ENCODE measurements at regions not wholly inside any gene's neighbourhood (a gene's known extent, or its start where the extent isn't known, plus 50 kb on each side); places are given as distances from the start of the nearest gene placed in this dataset.

GRCh38 chr4:128590034-128590740 is 219.3 kb upstream of the JADE1 start:
- H3K4me1 ChIP-seq (ENCODE audit: insufficient read depth, insufficient read length) = no peaks in the 10 kb centered on the region
- TF ChIP-seq ZNF274 (IDR thresholded peaks at IDR 0.05; ENCODE audit: low read depth, low read length) (no peak), SUZ12 (IDR thresholded peaks at IDR 0.05; ENCODE audit: extremely low read depth, insufficient read depth, insufficient read length) (no peak), YY1 (IDR thresholded peaks at IDR 0.05; ENCODE audit: insufficient read depth, insufficient read length) (no peak)
- no peaks in the 10 kb centered on the region for H3K27me3 ChIP-seq (ENCODE audit: insufficient read depth, insufficient read length)
- no peak overlapping the region for H3K9ac ChIP-seq (ENCODE audit: insufficient read length, low read depth)
- H3K36me3 ChIP-seq (ENCODE audit: insufficient read depth, insufficient read length, low read length) = no peaks in the 10 kb centered on the region
- peaks cover 11% of the 10 kb centered on the region; the same call in 1 of the 2 replicates for H3K9me3 ChIP-seq (ENCODE audit: insufficient read depth, low read length)
- no peak for DNase-seq (ENCODE audit: low read depth, low spot score)
- H3K4me3 ChIP-seq (ENCODE audit: insufficient read length, low read depth) = no peak overlapping the region

GRCh38 chr4:128589384-128589965 is 220.0 kb upstream of the JADE1 start:
- peaks cover 11% of the 10 kb centered on the region; the same call in 1 of the 2 replicates for H3K9me3 ChIP-seq (ENCODE audit: insufficient read depth, low read length)
- no peaks in the 10 kb centered on the region for H3K4me1 ChIP-seq (ENCODE audit: insufficient read depth, insufficient read length)
- no peak for DNase-seq (ENCODE audit: low read depth, low spot score)
- no peak overlapping the region for H3K4me3 ChIP-seq (ENCODE audit: insufficient read length, low read depth)
- TF ChIP-seq YY1 (IDR thresholded peaks at IDR 0.05; ENCODE audit: insufficient read depth, insufficient read length) = no peak
- no peaks in the 10 kb centered on the region for H3K27me3 ChIP-seq (ENCODE audit: insufficient read depth, insufficient read length)
- no peak overlapping the region for H3K9ac ChIP-seq (ENCODE audit: insufficient read length, low read depth)
- H3K36me3 ChIP-seq (ENCODE audit: insufficient read depth, insufficient read length, low read length) = no peaks in the 10 kb centered on the region

- TF ChIP-seq ZNF274 (IDR thresholded peaks at IDR 0.05; ENCODE audit: low read depth, low read length) = no peak
- DNase-seq (ENCODE audit: low read depth, low spot score) = no peak
- H3K4me1 ChIP-seq (ENCODE audit: insufficient read depth, insufficient read length) = no peaks in the 10 kb centered on the region
- H3K9me3 ChIP-seq (ENCODE audit: insufficient read depth, low read length) = no peaks in the 10 kb centered on the region
- no peak overlapping the region for H3K9ac ChIP-seq (ENCODE audit: insufficient read length, low read depth)
- no peak overlapping the region for H3K4me3 ChIP-seq (ENCODE audit: insufficient read length, low read depth)
- no peaks in the 10 kb centered on the region for H3K36me3 ChIP-seq (ENCODE audit: insufficient read depth, insufficient read length, low read length)
- no peaks in the 10 kb centered on the region for H3K27me3 ChIP-seq (ENCODE audit: insufficient read depth, insufficient read length)
Measured at GRCh38 chr4:128587382-128587781, 222.1 kb upstream of the JADE1 start.

- H3K4me3 ChIP-seq (ENCODE audit: insufficient read length, low read depth) = no peak overlapping the region
- H3K9me3 ChIP-seq (ENCODE audit: insufficient read depth, low read length) = no peaks in the 10 kb centered on the region
- H3K9ac ChIP-seq (ENCODE audit: insufficient read length, low read depth) = no peak overlapping the region
- no peak for TF ChIP-seq ZNF274 (IDR thresholded peaks at IDR 0.05; ENCODE audit: low read depth, low read length)
- no peak for TF ChIP-seq SUZ12 (IDR thresholded peaks at IDR 0.05; ENCODE audit: extremely low read depth, insufficient read depth, insufficient read length)
- H3K36me3 ChIP-seq (ENCODE audit: insufficient read depth, insufficient read length, low read length) = no peaks in the 10 kb centered on the region
- H3K4me1 ChIP-seq (ENCODE audit: insufficient read depth, insufficient read length) = no peaks in the 10 kb centered on the region
- no peaks in the 10 kb centered on the region for H3K27me3 ChIP-seq (ENCODE audit: insufficient read depth, insufficient read length)
- no peak for DNase-seq (ENCODE audit: low read depth, low spot score)
Measured at GRCh38 chr4:128583753-128584712, 225.5 kb upstream of the JADE1 start.

GRCh38 chr4:128582427-128582870 is 227.1 kb upstream of the JADE1 start:
- DNase-seq (ENCODE audit: low read depth, low spot score) = no peak
- Histone ChIP-seq H3K9me3 (ENCODE audit: insufficient read depth, low read length) (no peaks in the 10 kb centered on the region), H3K9ac (ENCODE audit: insufficient read length, low read depth) (no peak overlapping the region), H3K36me3 (ENCODE audit: insufficient read depth, insufficient read length, low read length) (no peaks in the 10 kb centered on the region), H3K27me3 (ENCODE audit: insufficient read depth, insufficient read length) (no peaks in the 10 kb centered on the region), H3K4me3 (ENCODE audit: insufficient read length, low read depth) (no peak overlapping the region), H3K4me1 (ENCODE audit: insufficient read depth, insufficient read length) (no peaks in the 10 kb centered on the region)
- TF ChIP-seq SUZ12 (IDR thresholded peaks at IDR 0.05; ENCODE audit: extremely low read depth, insufficient read depth, insufficient read length) = no peak
- no peak for TF ChIP-seq YY1 (IDR thresholded peaks at IDR 0.05; ENCODE audit: insufficient read depth, insufficient read length)
- no peak for TF ChIP-seq ZNF274 (IDR thresholded peaks at IDR 0.05; ENCODE audit: low read depth, low read length)

GRCh38 chr4:128579154-128579853 is 230.2 kb upstream of the JADE1 start:
- no peak overlapping the region for H3K9ac ChIP-seq (ENCODE audit: insufficient read length, low read depth)
- H3K4me1 ChIP-seq (ENCODE audit: insufficient read depth, insufficient read length) = no peaks in the 10 kb centered on the region
- H3K27me3 ChIP-seq (ENCODE audit: insufficient read depth, insufficient read length) = no peaks in the 10 kb centered on the region
- DNase-seq (ENCODE audit: low read depth, low spot score) = no peak
- H3K4me3 ChIP-seq (ENCODE audit: insufficient read length, low read depth) = no peak overlapping the region
- H3K9me3 ChIP-seq (ENCODE audit: insufficient read depth, low read length) = no peaks in the 10 kb centered on the region
- TF ChIP-seq ZNF274 (IDR thresholded peaks at IDR 0.05; ENCODE audit: low read depth, low read length) (no peak), YY1 (IDR thresholded peaks at IDR 0.05; ENCODE audit: insufficient read depth, insufficient read length) (no peak), SUZ12 (IDR thresholded peaks at IDR 0.05; ENCODE audit: extremely low read depth, insufficient read depth, insufficient read length) (no peak)
- no peaks in the 10 kb centered on the region for H3K36me3 ChIP-seq (ENCODE audit: insufficient read depth, insufficient read length, low read length)

Measured in NT2/D1 (cell line).